ENCODE measurements at regions not wholly inside any gene's neighbourhood (a gene's known extent, or its start where the extent isn't known, plus 50 kb on each side); places are given as distances from the start of the nearest gene placed in this dataset.

DNA sequence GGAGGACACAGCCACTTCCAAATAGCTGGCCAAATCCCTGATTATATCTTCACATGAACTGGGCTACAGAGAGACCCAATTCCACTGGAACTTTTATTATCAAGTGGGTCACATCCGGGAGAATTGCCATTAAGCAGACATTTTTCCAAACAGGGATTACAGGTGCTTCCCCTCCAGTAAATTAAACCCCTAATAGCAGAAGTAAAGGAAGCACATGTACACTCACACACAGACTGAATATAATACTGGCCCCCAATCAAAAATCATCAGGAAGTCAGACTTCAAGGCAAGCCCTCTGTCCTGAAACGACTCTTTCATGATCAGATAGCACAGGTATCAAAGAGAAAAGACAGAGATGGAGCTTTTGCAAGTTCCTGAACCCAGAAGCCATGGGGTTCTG is 118.6 kb upstream of the PPP2R5A start:
- TF ChIP-seq CTCF (conservative IDR thresholded peaks at IDR 0.05; ENCODE audit: low read depth, low read length), result no peak
- no peak for TF ChIP-seq RAD21 (IDR thresholded peaks at IDR 0.05; ENCODE audit: low read length)
- no peak for TF ChIP-seq POLR2A (IDR thresholded peaks at IDR 0.05; ENCODE audit: low read depth, low read length)
- no peak for TF ChIP-seq MAFK (IDR thresholded peaks at IDR 0.05; ENCODE audit: low read depth, low read length)
- TF ChIP-seq FOS (IDR thresholded peaks at IDR 0.05; ENCODE audit: low read depth, low read length), result no peak
- no peak for TF ChIP-seq RCOR1 (IDR thresholded peaks at IDR 0.05; ENCODE audit: insufficient replicate concordance, low read length)
- no peak for TF ChIP-seq RFX5 (IDR thresholded peaks at IDR 0.05; ENCODE audit: low read depth, low read length)
- no peak for TF ChIP-seq USF2 (IDR thresholded peaks at IDR 0.05; ENCODE audit: low read depth, low read length)
- no peak for TF ChIP-seq CHD1 (IDR thresholded peaks at IDR 0.05; ENCODE audit: low read depth, low read length)
